Glutamatergic neuron (in vitro differentiated cells): ENCODE measurements at regions not wholly inside any gene's neighbourhood (a gene's known extent, or its start where the extent isn't known, plus 50 kb on each side); places are given as distances from the start of the nearest gene placed in this dataset.

Experiments
- DNase-seq: peaks from one replicate; pipeline ENCODE4 v3.0.0; 2022
- H3K27ac Mint-ChIP-seq: one replicate; pipeline ENCODE4 v1.8.0; 2020; ENCODE audit warnings: mild to moderate bottlenecking, mixed read lengths, inconsistent platforms; ENCODE audit not compliant: unreplicated experiment
- H3K27me3 Mint-ChIP-seq: one replicate; pipeline ENCODE4 v1.8.0; 2020; ENCODE audit warnings: mild to moderate bottlenecking, moderate library complexity, mixed read lengths, inconsistent platforms; ENCODE audit not compliant: unreplicated experiment
- H3K36me3 Mint-ChIP-seq: one replicate; pipeline ENCODE4 v1.8.0; 2020; ENCODE audit warnings: mild to moderate bottlenecking, mixed read lengths, inconsistent platforms; ENCODE audit not compliant: unreplicated experiment
- H3K4me1 Mint-ChIP-seq: one replicate; pipeline ENCODE4 v1.8.0; 2020; ENCODE audit warnings: mild to moderate bottlenecking, low read depth, mixed read lengths, inconsistent platforms; ENCODE audit not compliant: unreplicated experiment
- H3K4me3 Mint-ChIP-seq: one replicate; pipeline ENCODE4 v1.8.0; 2020; ENCODE audit warnings: mild to moderate bottlenecking, mixed read lengths, inconsistent platforms; ENCODE audit not compliant: unreplicated experiment
- H3K9me3 Mint-ChIP-seq: one replicate; pipeline ENCODE4 v1.8.0; 2020; ENCODE audit warnings: mild to moderate bottlenecking, moderate library complexity, mixed read lengths, inconsistent platforms; ENCODE audit not compliant: unreplicated experiment
- CTCF ChIP-seq: fragments of 200-600 bp; sonication (generic); IDR thresholded peaks from one replicate; pipeline ENCODE4 v1.5.0; 2021; ENCODE audit not compliant: partially characterized antibody, unreplicated experiment

- no peak for DNase-seq
- Mint-ChIP-seq H3K4me1 (no peaks in the 10 kb centered on the region), H3K36me3 (no peaks in the 10 kb centered on the region), H3K4me3 (no peak overlapping the region), H3K27ac (no peak overlapping the region), H3K9me3 (peaks cover 2% of the 10 kb centered on the region), H3K27me3 (no peaks in the 10 kb centered on the region)
- no peak for TF ChIP-seq CTCF
These were observed 809.7 kb upstream of the ADGRB3 start for GRCh38 chr6:67825201-67825895.

- no peaks in the 10 kb centered on the region for H3K4me1 Mint-ChIP-seq
- H3K27ac Mint-ChIP-seq, result no peak overlapping the region
- no peak for DNase-seq
- H3K27me3 Mint-ChIP-seq, result peaks cover 3% of the 10 kb centered on the region
- no peak for TF ChIP-seq CTCF
- H3K9me3 Mint-ChIP-seq, result peaks cover 2% of the 10 kb centered on the region
- H3K4me3 Mint-ChIP-seq, result no peak overlapping the region
- H3K36me3 Mint-ChIP-seq, result no peaks in the 10 kb centered on the region
These were observed 816.8 kb upstream of the ADGRB3 start for GRCh38 chr6:67818322-67818721.

GRCh38 chr6:67815623-67816022, 819.5 kb upstream of the ADGRB3 start:
- TF ChIP-seq CTCF, result no peak
- Mint-ChIP-seq H3K27me3 (peaks cover 3% of the 10 kb centered on the region), H3K27ac (no peak overlapping the region), H3K36me3 (peaks cover 7% of the 10 kb centered on the region), H3K4me1 (no peaks in the 10 kb centered on the region), H3K4me3 (no peak overlapping the region), H3K9me3 (peaks cover 2% of the 10 kb centered on the region)
- DNase-seq, result no peak

- peaks cover 3% of the 10 kb centered on the region for H3K27me3 Mint-ChIP-seq
- H3K9me3 Mint-ChIP-seq, result peaks cover 2% of the 10 kb centered on the region
- H3K36me3 Mint-ChIP-seq, result peaks cover 7% of the 10 kb centered on the region
- no peaks in the 10 kb centered on the region for H3K4me1 Mint-ChIP-seq
- no peak overlapping the region for H3K27ac Mint-ChIP-seq
- no peak overlapping the region for H3K4me3 Mint-ChIP-seq
- DNase-seq, result no peak
- TF ChIP-seq CTCF, result no peak
These were observed 820.8 kb upstream of the ADGRB3 start for GRCh38 chr6:67814262-67814661.

- H3K9me3 Mint-ChIP-seq, result peaks cover 2% of the 10 kb centered on the region
- no peak for DNase-seq
- H3K27ac Mint-ChIP-seq, result no peak overlapping the region
- H3K4me1 Mint-ChIP-seq, result no peaks in the 10 kb centered on the region
- no peak for TF ChIP-seq CTCF
- H3K27me3 Mint-ChIP-seq, result peaks cover 3% of the 10 kb centered on the region
- H3K4me3 Mint-ChIP-seq, result no peak overlapping the region
- peaks cover 7% of the 10 kb centered on the region for H3K36me3 Mint-ChIP-seq
These were observed 822.4 kb upstream of the ADGRB3 start for GRCh38 chr6:67812693-67813092.
